DOHH2 (cell line): ENCODE measurements at regions not wholly inside any gene's neighbourhood (a gene's known extent, or its start where the extent isn't known, plus 50 kb on each side); places are given as distances from the start of the nearest gene placed in this dataset.

Source experiments
- CTCF ChIP-seq: fragments of 200-600 bp; sonication (generic); IDR thresholded peaks from one replicate; pipeline ENCODE4 v1.5.1; 2014; ENCODE audit warnings: antibody characterized with exemption, mild to moderate bottlenecking, low read depth, low read length; ENCODE audit not compliant: poor library complexity, severe bottlenecking
- EZH2phosphoT487 ChIP-seq: fragments of 200-600 bp; sonication (generic); IDR thresholded peaks from 2 replicates; pipeline ENCODE4 v1.6.1; 2017; ENCODE audit warnings: borderline replicate concordance, mild to moderate bottlenecking, antibody characterized with exemption, low read length, moderate library complexity, mixed read lengths

- no peak for TF ChIP-seq CTCF
- TF ChIP-seq EZH2phosphoT487, result no peak
Measured at GRCh38 chr5:114780290-114780689, 389.4 kb downstream of the TRIM36 start.
